ENCODE measurements at regions not wholly inside any gene's neighbourhood (a gene's known extent, or its start where the extent isn't known, plus 50 kb on each side); places are given as distances from the start of the nearest gene placed in this dataset.

DNA sequence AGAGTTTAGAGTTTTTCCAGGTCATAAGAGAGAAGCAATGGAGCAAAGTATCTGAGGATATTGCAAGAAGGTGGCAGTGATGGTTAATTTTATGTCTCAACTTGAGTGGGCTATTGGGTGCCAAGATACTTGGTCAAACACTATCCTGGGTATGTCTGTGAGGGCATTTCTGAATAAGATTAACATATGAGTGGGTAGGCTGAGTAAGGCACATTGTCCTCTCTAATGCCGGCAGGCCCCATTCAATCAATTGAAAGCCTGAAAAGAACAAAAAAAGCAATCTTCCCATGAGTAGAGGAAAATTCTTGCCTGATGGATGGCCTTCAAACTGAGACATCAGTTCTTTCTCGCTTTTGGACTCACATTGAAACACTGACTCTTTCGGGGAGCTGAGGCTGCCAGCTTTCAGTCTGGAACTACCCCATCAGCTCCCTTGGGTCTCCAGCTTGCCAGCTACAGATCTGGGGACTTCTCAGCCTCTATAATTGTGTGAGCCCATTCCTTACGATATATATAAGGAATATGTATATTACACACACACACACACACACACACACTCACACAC is 228.8 kb downstream of the BUD13 start:
- TF ChIP-seq CTCF (IDR thresholded peaks at IDR 0.05) (no peak), ZFX (IDR thresholded peaks at IDR 0.05; ENCODE audit: borderline replicate concordance) (no peak)
- no peak overlapping the region for H3K27ac ChIP-seq

- TF ChIP-seq CTCF (IDR thresholded peaks at IDR 0.05) (no peak), ZFX (IDR thresholded peaks at IDR 0.05; ENCODE audit: borderline replicate concordance) (no peak)
- no peak overlapping the region for H3K27ac ChIP-seq
Measured at GRCh38 chr11:116543099-116543498, 229.7 kb downstream of the BUD13 start.

DNA sequence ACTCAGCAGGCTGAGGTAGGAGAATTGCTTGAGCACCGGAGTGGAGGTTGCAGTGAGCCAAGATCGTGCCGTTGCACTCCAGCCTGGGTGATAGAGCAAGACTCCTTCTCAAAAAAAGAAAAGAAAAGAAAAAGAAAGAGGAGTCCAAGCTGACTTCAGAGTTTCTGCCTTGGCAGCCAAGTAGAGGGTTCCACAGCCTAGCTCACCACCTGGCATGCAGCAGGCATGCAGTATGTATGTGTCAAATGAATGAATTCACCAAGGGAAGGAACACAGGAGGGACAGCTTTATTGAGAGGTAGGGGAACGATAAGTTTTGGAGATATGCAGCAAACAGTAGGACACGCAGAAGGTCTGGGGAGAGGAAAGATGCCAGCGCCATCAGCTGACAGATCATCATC is 230.4 kb downstream of the BUD13 start:
- TF ChIP-seq ZFX (IDR thresholded peaks at IDR 0.05; ENCODE audit: borderline replicate concordance), result no peak
- no peak for TF ChIP-seq CTCF (IDR thresholded peaks at IDR 0.05)
- H3K27ac ChIP-seq, result no peak overlapping the region

DNA sequence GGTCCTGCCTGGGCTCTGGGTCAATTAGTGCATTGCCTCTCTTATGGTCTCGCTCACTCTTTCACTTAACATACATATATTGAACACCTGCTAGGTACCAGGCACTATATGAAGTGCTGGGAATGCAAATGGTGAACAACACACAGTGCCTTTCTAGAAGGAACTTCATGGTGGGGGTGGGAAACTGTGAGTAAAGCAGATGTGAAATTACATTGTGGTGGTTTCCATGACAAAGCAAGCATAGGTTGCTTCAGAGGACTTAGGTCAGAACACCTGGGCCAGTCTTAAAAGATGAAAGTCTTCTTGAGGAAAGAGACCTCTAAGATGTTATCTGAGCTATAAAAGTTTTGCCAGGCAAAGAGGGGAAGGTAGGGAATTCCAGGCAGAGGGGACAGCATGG is 231.3 kb downstream of the BUD13 start:
- H3K27ac ChIP-seq, result no peak overlapping the region
- no peak for TF ChIP-seq ZFX (IDR thresholded peaks at IDR 0.05; ENCODE audit: borderline replicate concordance)
- TF ChIP-seq CTCF (IDR thresholded peaks at IDR 0.05), result no peak

- TF ChIP-seq CTCF (IDR thresholded peaks at IDR 0.05) (no peak), ZFX (IDR thresholded peaks at IDR 0.05; ENCODE audit: borderline replicate concordance) (no peak)
- H3K27ac ChIP-seq, result no peak overlapping the region
Measured at GRCh38 chr11:116540645-116541304, 232.0 kb downstream of the BUD13 start.

DNA sequence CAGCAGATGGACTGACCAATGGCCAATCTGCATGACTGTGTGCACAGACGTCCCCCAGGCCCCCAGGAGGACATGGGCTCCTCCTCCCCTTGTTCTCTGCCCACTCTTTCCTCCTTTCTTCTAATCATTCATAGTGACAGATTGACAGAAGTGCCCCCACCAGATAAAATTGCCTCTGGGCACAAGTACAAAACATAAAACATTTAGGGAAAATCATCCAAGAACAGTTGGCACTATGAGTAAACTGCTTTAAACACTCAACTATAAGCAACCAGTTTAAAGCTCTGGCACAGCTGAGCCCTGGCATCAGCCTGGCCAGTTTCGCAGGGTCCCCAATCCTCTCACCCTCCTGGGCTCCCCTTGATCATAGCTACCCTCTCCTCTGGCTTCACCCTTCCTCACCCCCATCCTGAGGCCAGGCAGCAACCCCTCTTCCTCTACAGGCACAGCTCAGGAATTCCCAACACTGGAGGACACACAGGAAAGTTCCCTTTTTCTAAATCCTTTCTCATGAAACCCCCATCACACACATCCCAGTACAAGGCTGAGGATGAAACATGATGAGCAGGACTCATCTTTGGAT is 232.9 kb downstream of the BUD13 start:
- TF ChIP-seq CTCF (IDR thresholded peaks at IDR 0.05) (no peak), ZFX (IDR thresholded peaks at IDR 0.05; ENCODE audit: borderline replicate concordance) (no peak)
- no peak overlapping the region for H3K27ac ChIP-seq

DNA sequence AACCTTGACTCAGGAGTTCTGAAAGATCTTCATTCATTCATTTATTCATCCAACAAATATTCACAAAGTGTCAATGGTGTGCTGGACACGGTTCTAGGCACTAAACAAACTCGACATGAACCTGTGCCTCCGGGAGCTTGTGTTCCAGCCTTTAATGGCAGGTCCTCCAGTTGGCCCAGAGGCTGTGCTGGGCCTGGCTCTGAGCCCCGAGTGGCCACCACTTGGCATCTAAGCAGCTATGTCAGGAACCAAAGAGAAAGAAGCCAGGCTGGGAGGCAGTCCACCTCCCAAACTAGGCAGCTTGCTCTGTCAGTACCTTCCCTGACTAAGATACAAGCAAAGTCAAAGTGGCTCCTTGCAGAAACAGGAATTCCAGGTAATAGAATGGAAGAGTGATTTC is 233.6 kb downstream of the BUD13 start:
- TF ChIP-seq ZFX (IDR thresholded peaks at IDR 0.05; ENCODE audit: borderline replicate concordance) (no peak), CTCF (IDR thresholded peaks at IDR 0.05) (no peak)
- H3K27ac ChIP-seq, result no peak overlapping the region

All from 22Rv1 (cell line).